ENCODE measurements at regions not wholly inside any gene's neighbourhood (a gene's known extent, or its start where the extent isn't known, plus 50 kb on each side); places are given as distances from the start of the nearest gene placed in this dataset.

- Histone ChIP-seq H3K27ac (no peak overlapping the region), H3K4me3 (no peak overlapping the region), H3K27me3 (no peaks in the 10 kb centered on the region), H3K9me3 (replicated peaks in 1 of 3) (no peaks in the 10 kb centered on the region), H3K36me3 (replicated peaks in 1 of 2) (no peaks in the 10 kb centered on the region), H3K4me1 (replicated peaks in 1 of 2) (no peaks in the 10 kb centered on the region)
- TF ChIP-seq POLR2A (IDR thresholded peaks at IDR 0.05) (no peak), CTCF (IDR thresholded peaks at IDR 0.05) (no peak)
- WGBS, 4 donors = 75 to 81% (median 77%) methylated on average over 3 of the region's 3 CpGs
- DNase-seq = no peak
- intact Hi-C loops (cut with DNase I) = no loop called here
These were observed 271.2 kb upstream of the IGFBP3 start for GRCh38 chr7:46192271-46192670.

DNA sequence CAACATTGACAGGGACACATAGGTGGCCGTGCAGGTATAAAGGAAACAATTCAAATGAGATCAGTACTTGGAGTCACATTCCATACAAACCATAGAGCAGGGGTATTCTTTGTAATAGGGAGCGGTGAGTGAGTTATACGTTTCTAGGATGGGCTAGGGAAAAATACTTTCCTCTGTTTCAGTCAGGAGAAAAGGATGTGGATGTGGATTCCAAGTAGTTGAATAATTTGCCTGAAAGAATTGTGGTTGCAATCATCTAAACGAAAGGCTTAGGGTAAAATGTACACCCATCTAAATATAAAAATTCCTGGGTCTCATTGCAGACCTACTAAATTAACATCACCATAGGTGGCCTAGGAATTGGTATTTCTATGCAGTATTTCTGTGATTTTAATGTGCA, 270.7 kb upstream of the IGFBP3 start:
- intact Hi-C loops (cut with DNase I) = no loop called here
- Histone ChIP-seq H3K4me3 (no peak overlapping the region), H3K27me3 (no peaks in the 10 kb centered on the region), H3K4me1 (replicated peaks in 1 of 2) (no peaks in the 10 kb centered on the region), H3K9me3 (replicated peaks in 1 of 3) (no peaks in the 10 kb centered on the region), H3K36me3 (replicated peaks in 1 of 2) (no peaks in the 10 kb centered on the region), H3K27ac (no peak overlapping the region)
- no peak for TF ChIP-seq POLR2A (IDR thresholded peaks at IDR 0.05)
- TF ChIP-seq CTCF (IDR thresholded peaks at IDR 0.05) = no peak
- 76 to 85% (median 84%) methylated on average over 4 of the region's 4 CpGs for WGBS, 4 donors
- DNase-seq = no peak

DNA sequence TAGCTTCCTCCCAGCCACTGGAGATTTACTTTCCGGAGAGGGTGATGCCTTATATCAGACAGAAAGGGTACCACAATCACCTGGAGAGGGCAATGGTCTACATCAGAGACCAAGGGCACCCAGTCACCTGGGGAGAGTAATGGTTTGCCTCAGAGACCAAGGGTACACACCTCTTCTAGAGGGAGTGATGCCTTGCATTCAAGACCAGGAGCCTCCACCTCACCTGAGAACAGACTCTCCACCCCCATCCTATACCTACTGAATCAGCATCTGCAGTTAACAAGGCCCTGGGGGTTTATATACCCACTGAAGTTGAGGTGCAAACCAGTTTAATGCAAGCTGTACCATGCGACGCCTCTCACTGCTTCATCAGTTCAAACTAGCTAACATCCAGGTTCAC, 270.2 kb upstream of the IGFBP3 start:
- no peak for DNase-seq
- Histone ChIP-seq H3K36me3 (replicated peaks in 1 of 2) (no peaks in the 10 kb centered on the region), H3K4me1 (replicated peaks in 1 of 2) (no peaks in the 10 kb centered on the region), H3K27me3 (no peaks in the 10 kb centered on the region), H3K9me3 (replicated peaks in 1 of 3) (no peaks in the 10 kb centered on the region), H3K27ac (no peak overlapping the region), H3K4me3 (no peak overlapping the region)
- intact Hi-C loops (cut with DNase I) = no loop called here
- WGBS, 4 donors = 87 to 95% (median 89%) methylated on average over 2 to 3 of the region's 3 CpGs
- TF ChIP-seq POLR2A (IDR thresholded peaks at IDR 0.05) (no peak), CTCF (IDR thresholded peaks at IDR 0.05) (no peak)

DNA sequence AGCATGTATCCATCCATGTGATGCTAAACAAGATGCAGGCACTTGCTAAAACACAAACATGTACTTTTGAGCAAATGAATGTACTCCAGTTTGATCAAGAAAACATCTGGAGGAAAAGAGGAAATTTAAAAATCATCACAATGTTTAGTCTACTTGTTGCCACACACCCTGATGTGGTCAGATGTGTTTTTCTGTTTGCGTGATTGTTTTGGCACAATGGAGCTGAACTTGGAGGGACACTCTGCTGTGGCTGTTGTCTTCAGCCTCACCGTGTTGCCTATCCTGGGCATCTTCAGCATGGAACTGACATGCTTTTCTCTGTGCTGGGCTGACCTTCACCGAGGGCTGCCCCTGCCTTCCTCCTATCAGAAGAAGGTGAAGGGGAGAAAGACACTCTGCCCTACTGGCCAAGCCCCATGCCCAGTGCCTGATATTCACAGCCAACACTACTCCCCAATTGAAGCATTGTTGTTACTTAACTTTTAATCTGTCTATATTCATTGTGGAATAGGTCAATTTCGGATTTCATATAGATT, 268.3 kb upstream of the IGFBP3 start:
- DNase-seq = no peak
- Histone ChIP-seq H3K9me3 (replicated peaks in 1 of 3) (no peaks in the 10 kb centered on the region), H3K36me3 (replicated peaks in 1 of 2) (no peaks in the 10 kb centered on the region), H3K4me3 (no peak overlapping the region), H3K27ac (no peak overlapping the region), H3K4me1 (replicated peaks in 1 of 2) (no peaks in the 10 kb centered on the region), H3K27me3 (no peaks in the 10 kb centered on the region)
- intact Hi-C loops (cut with DNase I) = no loop called here
- 73 to 85% (median 78%) methylated on average over 4 of the region's 4 CpGs for WGBS, 4 donors
- TF ChIP-seq POLR2A (IDR thresholded peaks at IDR 0.05) = no peak

GRCh38 chr7:46186131-46186530, 265.1 kb upstream of the IGFBP3 start:
- Histone ChIP-seq H3K36me3 (replicated peaks in 1 of 2) (no peaks in the 10 kb centered on the region), H3K4me3 (no peak overlapping the region), H3K9me3 (replicated peaks in 1 of 3) (no peaks in the 10 kb centered on the region), H3K4me1 (replicated peaks in 1 of 2) (no peaks in the 10 kb centered on the region), H3K27me3 (no peaks in the 10 kb centered on the region), H3K27ac (no peak overlapping the region)
- 74 to 100% (median 87%) methylated on average over 1 of the region's 1 CpG for WGBS, 4 donors
- no peak for DNase-seq
- no peak for TF ChIP-seq POLR2A (IDR thresholded peaks at IDR 0.05)
- TF ChIP-seq CTCF (IDR thresholded peaks at IDR 0.05) = no peak
- intact Hi-C loops (cut with DNase I) = no loop called here

Data from adrenal gland (tissue), 9 donors.